HepG2 (cell line): ENCODE measurements at regions not wholly inside any gene's neighbourhood (a gene's known extent, or its start where the extent isn't known, plus 50 kb on each side); places are given as distances from the start of the nearest gene placed in this dataset.

Experiments
- ATAC-seq: fragments of 200-7000 bp; cut with Tn5 transposase; 3 replicates; pipeline ENCODE4 v1.9.1; 2020; ENCODE audit warnings: mild to moderate bottlenecking, moderate library complexity
- BruUV-seq: library from RNA; stranded (reverse); fragments of 400-500 nt; replicated peaks from 2 replicates; lab custom pipeline; 2021; lab: Mats Ljungman, UMichigan
- CTCF ChIA-PET: fragments of 300-600 bp; formaldehyde crosslinking; extraction: SDS; loops from one replicate; lab custom pipeline; 2021; ENCODE audit warnings: low total read pairs, inconsistent platforms, low intra/inter-chr PET ratio; lab: Yijun Ruan, JAX
- POLR2A ChIA-PET: fragments of 350-600 bp; sonication (Branson Sonifier 250); formaldehyde crosslinking; loops from one replicate; lab custom pipeline; 2020; ENCODE audit warnings: antibody characterized with exemption, inconsistent platforms; lab: Yijun Ruan, JAX
- DNase-seq: peaks from one replicate; pipeline ENCODE4 v3.0.0-alpha.2; 2015; ENCODE audit warnings: low spot score
- FAIRE-seq: peaks from 3 replicates; lab custom pipeline; 2011; peaks lifted over from hg19 to GRCh38; lab: Jason Lieb, UNC
- H2AFZ ChIP-seq: one replicate; pipeline ENCODE4 v1.6.1; 2011; ENCODE audit warnings: low read length, inconsistent platforms
- H3K27ac ChIP-seq: fragments of 300-600 bp; 3 replicates; pipeline ENCODE4 v1.8.0; 2011; ENCODE audit warnings: mixed run types, mild to moderate bottlenecking, mixed read lengths, low read length, inconsistent platforms; ENCODE audit not compliant: insufficient read depth; ENCODE audit errors: extremely low read length
- H3K27me3 ChIP-seq, 2 experiments: fragments of 200-600 bp in 1 of 2; 2 replicates in 1 of 2; 3 replicates in 1 of 2; pipeline versions ENCODE4 v1.6.0 to v1.8.0; 2011; ENCODE audit warnings: low read length in 2 of 2, mild to moderate bottlenecking in 2 of 2, moderate library complexity in 2 of 2, inconsistent platforms in 1 of 2; ENCODE audit not compliant: insufficient read depth in 2 of 2, control insufficient read depth in 1 of 2
- H3K36me3 ChIP-seq, 2 experiments: fragments of 200-600 bp in 1 of 2; replicated peaks in 1 of 2; 2 replicates in 1 of 2; 3 replicates in 1 of 2; pipeline versions ENCODE4 v1.5.1 to v1.8.0; 2011; ENCODE audit warnings: low read length in 2 of 2, inconsistent platforms in 1 of 2; ENCODE audit not compliant: insufficient read depth in 2 of 2, control insufficient read depth in 1 of 2
- H3K4me1 ChIP-seq: 2 replicates; pipeline ENCODE4 v1.5.1; 2012; ENCODE audit warnings: low read length, inconsistent platforms; ENCODE audit not compliant: insufficient read depth
- H3K4me2 ChIP-seq: 2 replicates; pipeline ENCODE4 v1.6.0; 2011; ENCODE audit warnings: low read depth, low read length, inconsistent platforms
- H3K4me3 ChIP-seq, 3 experiments: fragments of 200-600 bp in 1 of 3; sonication (generic), shearing (Covaris generic) in 1 of 3; replicated peaks in 1 of 3; 2 replicates each; pipeline ENCODE4 v1.5.1; 2011 to 2016; ENCODE audit warnings: low read length in 3 of 3, inconsistent platforms in 2 of 3, low read depth in 2 of 3, mild to moderate bottlenecking in 2 of 3, control low read depth in 1 of 3, mixed read lengths in 1 of 3; ENCODE audit not compliant: insufficient read depth in 1 of 3
- H3K79me2 ChIP-seq: one replicate; pipeline ENCODE4 v1.6.1; 2011; ENCODE audit warnings: low read length, inconsistent platforms; ENCODE audit not compliant: insufficient read depth
- H3K9ac ChIP-seq: 2 replicates; pipeline ENCODE4 v1.6.0; 2011; ENCODE audit warnings: mild to moderate bottlenecking, low read depth, low read length, inconsistent platforms; ENCODE audit not compliant: insufficient read depth
- H3K9me3 ChIP-seq: 2 replicates; pipeline ENCODE4 v1.5.1; 2012; ENCODE audit warnings: mild to moderate bottlenecking, low read length
- H4K20me1 ChIP-seq: 2 replicates; pipeline ENCODE4 v1.6.0; 2011; ENCODE audit warnings: inconsistent platforms, mild to moderate bottlenecking, low read length, moderate library complexity; ENCODE audit not compliant: insufficient read depth
- JUN ChIP-seq: sonication (generic); formaldehyde crosslinking; IDR thresholded peaks from 2 replicates; pipeline ENCODE4 v1.4.0; 2020; ENCODE audit warnings: mild to moderate bottlenecking, missing genetic modification reagents
- MTF2 ChIP-seq: sonication (generic); formaldehyde crosslinking; IDR thresholded peaks from 2 replicates; pipeline ENCODE4 v1.5.0; 2020; ENCODE audit warnings: missing genetic modification reagents, borderline replicate concordance
- MZF1 ChIP-seq: sonication (generic); formaldehyde crosslinking; IDR thresholded peaks from 2 replicates; pipeline ENCODE4 v1.8.1; 2023; ENCODE audit warnings: mild to moderate bottlenecking, missing genetic modification reagents, borderline replicate concordance
- ZBTB40 ChIP-seq, 2 experiments: fragments of 450-650 bp in 1 of 2; sonication (generic) in 1 of 2; formaldehyde crosslinking in 1 of 2; IDR thresholded peaks; 2 replicates each; pipeline versions ENCODE4 v1.6.1 to v1.8.0; 2016 to 2022; ENCODE audit warnings: antibody characterized with exemption in 1 of 2, mild to moderate bottlenecking in 1 of 2, missing genetic modification reagents in 1 of 2
- ZNF703 ChIP-seq: sonication (generic); formaldehyde crosslinking; IDR thresholded peaks from 2 replicates; pipeline ENCODE4 v1.5.1; 2020; ENCODE audit warnings: missing genetic modification reagents, mild to moderate bottlenecking, moderate library complexity, borderline replicate concordance
- WGBS: methylation state at CpG from one replicate; pipeline ENCODE4 v1.1.6; 2017; ENCODE audit warnings: low lambda C conversion rate; 5-methylcytosine and 5-hydroxymethylcytosine counted together
- in situ Hi-C: cut with HindIII; loops from 2 replicates; pipeline ENCODE4 v1.10.0; 2017; ENCODE audit warnings: low pct_unique_long_range_greater_than_20kb; ENCODE audit not compliant: extremely low pct_ligation_motif_present
- intact Hi-C: fragments of 100-400 bp; cut with micrococcal nuclease; formaldehyde crosslinking; loops from one replicate; pipeline ENCODE4 v1.10.0; 2022; ENCODE audit not compliant: unreplicated experiment

- no peaks in the 10 kb centered on the region; a peak in 1 of 5 replicates for H3K27me3 ChIP-seq
- POLR2A ChIA-PET, result no interaction called here
- ATAC-seq (no peak), DNase-seq (no peak)
- no TSS peak for BruUV-seq
- H3K79me2 ChIP-seq, result no peaks in the 10 kb centered on the region
- H3K9ac ChIP-seq, result no peak overlapping the region
- intact Hi-C loops, result no loop called here
- no peaks in the 10 kb centered on the region for H3K4me1 ChIP-seq
- in situ Hi-C loops, result no loop called here
- H3K9me3 ChIP-seq, result no peaks in the 10 kb centered on the region
- H4K20me1 ChIP-seq, result no peaks in the 10 kb centered on the region
- H3K36me3 ChIP-seq, result no peaks in the 10 kb centered on the region
- H3K4me3 ChIP-seq, result no peak overlapping the region
- 0% methylated on average over 1 of the region's 1 CpG for WGBS
- no peak overlapping the region for H2AFZ ChIP-seq
- TF ChIP-seq JUN (CRISPR knock-in tag), result no peak
- no peak for TF ChIP-seq ZNF703 (CRISPR knock-in tag)
- TF ChIP-seq ZBTB40 (IDR thresholded peaks at IDR 0.05), result no peak
- no peak for TF ChIP-seq ZBTB40 (CRISPR knock-in tag; IDR thresholded peaks at IDR 0.05)
- no peak for TF ChIP-seq MZF1 (CRISPR knock-in tag)
- TF ChIP-seq MTF2 (CRISPR knock-in tag), result no peak
- TF ChIP-seq, all 625 proteins: peak for 0
- Histone ChIP-seq H3K4me2 (no peak overlapping the region), H3K27ac (no peak overlapping the region)
- no peak for FAIRE-seq
- CTCF ChIA-PET, result no interaction called here
These were observed 101.4 kb downstream of the LHX9 start for GRCh38 chr1:198018529-198018928.
